UCSD-AML1 (cell line): ENCODE measurements at regions not wholly inside any gene's neighbourhood (a gene's known extent, or its start where the extent isn't known, plus 50 kb on each side); places are given as distances from the start of the nearest gene placed in this dataset.
"Not testable (repeated sequence)": the region's sequence is repeated elsewhere in the genome, so short reads cannot be mapped to it uniquely, and the experiment has no call there.

Experiments used
- DNase-seq: peaks from one replicate; lab custom pipeline; 2025; ENCODE audit not compliant: unreplicated experiment; lab: John Stamatoyannopoulos, UW

DNA sequence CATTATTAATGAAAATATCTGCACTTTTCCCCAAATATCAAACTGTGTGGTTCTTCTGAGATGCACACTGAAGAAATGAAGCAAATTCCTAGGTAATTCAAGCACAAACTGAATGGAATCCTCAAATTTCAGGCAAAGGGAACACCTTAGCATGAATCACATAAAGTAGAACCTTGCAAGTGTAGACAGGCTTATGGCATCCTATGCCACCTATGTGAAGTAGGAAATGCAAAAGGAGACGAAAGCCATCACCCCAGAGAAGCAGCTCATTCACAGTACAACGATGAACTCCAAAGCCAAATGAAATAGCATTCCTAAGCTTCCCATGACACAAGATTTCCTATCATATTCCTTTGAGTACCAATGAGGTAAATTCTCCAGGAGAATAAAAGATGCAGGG lies 461.2 kb upstream of the RUNX1 start:
- DNase-seq: no peak

DNA sequence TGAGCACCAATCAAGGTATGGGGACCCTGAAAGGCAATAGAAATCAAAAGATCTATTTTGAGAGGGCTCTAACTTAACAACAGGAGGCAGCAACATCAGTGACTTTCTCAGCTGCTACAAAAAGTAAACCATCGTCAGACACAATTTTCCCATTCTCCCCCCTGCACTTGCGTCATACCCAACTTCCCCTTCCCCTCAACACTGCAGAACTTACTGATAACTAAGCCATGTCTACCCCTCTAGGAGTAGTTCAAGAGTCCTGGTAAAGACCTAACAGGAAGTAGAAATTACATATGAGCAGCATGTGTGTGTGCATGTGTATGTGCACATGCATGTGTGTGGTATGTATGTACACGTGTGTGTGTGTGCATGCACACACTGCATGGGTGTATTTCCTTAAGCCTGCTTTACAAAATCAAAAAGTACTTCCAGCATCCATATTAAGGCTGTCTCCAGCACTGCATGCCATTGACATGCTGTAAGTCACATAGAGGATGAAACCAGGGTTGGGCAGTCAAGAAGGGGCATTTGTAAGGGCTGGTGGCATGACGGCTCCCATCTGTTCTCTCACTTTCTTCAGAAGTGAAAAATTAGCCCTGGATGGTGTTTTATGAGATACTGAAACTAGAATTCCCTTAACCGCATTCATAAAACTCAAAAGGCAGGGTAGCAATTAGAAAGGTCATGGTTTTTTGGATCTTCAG lies 460.1 kb upstream of the RUNX1 start:
- peak; percentile 19 for DNase-seq

DNA sequence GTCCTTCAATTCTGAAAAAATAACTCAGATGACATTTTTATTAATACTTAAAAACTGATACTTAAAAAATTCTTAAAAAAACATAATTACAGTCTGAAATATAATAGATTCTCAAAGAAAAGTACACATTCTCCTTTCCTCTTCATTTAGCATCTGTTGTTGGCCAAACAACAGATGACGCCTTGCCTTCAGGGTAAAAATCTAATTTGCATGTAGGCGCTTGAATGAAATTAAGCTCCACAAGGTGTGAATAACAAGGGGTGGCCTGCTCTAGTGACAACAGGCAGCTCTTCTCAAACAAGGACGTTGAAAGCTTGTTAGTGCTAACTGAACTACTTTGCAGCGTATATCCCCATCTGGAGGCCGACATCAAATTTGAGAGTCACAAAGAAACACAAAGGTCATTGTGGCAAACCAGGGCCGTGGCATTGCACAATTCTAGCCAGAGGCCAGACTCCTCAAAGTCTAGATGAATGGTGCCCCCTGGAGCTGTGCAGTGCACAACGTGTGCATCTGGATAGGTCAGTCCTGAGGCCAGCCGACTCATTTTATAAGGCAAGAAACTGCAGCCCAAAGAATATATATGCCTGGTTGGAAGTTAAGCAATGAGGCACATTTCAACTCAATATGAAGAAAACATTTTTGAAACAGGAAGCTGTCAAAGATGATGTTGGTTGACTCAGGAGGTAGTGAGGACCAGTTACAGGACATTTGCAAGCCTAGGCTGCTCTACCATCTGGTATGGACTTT lies 459.2 kb upstream of the RUNX1 start:
- peak; percentile 69 for DNase-seq

DNA sequence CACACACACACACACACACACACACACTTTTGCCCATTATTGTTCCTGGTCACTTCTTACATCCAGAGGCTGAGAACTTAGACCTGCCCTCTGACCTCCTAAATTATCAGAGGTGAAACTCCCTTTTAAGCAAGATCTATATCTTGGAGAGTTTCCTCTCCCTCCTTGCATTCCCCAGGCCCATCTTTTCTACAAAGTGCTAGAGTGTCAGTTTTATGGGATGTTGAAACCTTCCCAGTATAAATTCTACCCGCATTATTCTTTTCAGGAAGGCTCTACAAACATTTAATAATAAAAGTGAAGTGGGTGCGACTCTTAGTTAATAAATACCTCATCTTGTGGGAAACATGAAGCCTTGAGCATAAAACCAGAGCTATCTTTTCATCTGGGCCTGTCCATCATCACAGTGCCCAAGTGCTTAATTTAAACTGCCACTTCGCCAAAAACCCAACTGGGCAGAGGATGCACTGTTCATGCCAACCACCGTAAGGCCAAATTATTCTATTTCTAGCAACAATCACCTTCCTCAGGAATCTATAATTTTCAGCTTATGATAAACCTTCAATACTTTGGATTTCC lies 458.2 kb upstream of the RUNX1 start:
- no peak for DNase-seq

DNA sequence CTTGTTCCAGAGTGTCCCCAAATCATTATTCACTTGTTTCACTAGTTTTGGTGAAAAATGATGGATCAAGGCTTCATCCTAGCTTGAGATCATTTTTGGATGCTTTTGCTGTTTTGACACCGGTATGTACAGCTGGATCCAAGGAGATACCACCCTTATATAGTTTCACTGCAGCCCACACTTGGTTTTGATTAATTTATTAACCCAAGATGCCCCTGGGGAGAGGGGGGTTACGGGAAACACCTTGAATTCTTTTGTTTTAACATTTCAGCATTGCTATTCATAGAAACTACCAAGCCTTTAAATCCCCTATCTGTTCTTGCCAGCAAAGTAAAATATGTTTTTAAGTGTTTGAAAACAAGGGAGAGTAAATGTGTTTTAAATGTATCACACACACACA lies 457.7 kb upstream of the RUNX1 start:
- no peak for DNase-seq

DNA sequence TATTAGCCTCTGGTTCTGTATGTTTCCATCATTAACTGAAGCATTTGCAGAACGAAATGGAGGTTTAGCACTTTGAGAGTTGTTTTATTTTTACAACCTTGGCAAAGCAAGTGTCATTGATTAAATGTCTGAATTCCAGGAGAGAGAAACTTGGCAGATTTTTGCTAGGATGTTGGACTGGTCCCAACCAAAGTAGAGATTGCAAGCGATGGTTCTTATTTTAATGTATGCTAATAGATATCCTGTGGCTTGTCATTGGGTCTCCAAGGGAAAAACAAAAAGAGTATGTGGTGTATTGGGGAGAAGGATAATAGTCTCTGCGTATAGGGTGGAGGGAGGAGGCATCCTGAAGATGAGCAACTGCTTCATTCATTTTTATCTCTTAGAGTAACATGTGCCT lies 457.2 kb upstream of the RUNX1 start:
- DNase-seq: no peak

DNA sequence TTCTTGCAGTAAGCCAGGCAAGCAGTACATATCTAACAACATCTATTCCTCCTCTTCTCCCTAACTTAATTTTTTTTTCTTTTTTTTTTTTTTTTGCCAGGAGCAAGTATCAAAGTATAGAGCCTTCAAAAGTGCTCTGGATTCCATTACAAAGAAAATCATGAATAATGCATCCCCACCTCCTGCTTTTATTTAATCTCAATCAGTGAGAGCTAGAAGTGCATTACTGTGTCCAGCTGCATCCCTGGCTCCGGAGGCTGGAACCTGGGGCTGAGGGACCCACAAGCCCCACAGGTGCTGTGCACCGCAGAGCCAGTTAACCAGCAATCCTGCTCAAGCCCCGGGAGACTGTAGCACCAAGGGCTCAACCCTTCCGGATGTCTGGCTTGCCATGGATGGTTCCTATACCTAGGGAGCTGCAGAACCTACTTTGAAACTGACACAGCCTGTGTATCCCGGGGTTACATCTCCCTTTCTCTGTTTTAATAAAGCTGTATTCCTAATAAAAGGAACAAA lies 455.9 kb upstream of the RUNX1 start:
- no peak for DNase-seq

DNA sequence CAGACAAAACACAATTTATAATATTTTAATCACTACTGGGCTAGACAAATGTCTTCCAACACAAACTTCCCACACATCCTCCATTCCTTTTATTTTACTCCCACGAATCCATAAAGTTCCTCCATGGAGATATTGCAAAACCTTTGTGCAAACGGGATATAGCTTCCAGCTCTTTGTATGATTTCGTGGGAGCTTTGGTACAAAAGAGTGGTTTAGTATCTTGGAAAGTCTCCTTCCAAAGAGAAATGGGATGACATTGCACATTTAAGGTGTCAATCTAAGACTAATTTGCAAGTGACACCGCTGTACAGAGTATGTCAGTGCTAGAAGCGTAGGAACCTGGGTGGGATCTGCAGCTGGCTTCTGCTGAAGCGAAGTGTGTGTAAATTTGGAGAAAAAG lies 455.2 kb upstream of the RUNX1 start:
- no peak for DNase-seq

DNA sequence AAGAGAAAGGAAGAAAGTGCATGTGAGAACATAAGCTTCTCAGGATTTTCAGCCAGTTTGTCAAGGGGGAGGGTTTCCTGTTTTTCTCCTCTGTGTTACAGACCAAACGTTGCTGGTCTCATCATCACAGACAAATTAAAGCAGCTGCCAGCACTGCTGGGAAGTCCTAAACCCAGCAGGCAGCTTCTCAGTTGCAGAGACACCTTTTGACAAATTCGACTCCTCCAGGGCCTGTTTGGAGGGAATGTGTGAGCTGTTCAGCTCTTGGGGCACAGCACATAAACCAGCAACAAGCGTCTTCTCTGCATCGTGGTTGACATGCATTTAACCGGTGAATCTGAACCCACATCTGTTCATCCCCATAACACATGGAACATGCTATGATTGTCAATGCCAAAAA lies 454.6 kb upstream of the RUNX1 start:
- DNase-seq: no peak

DNA sequence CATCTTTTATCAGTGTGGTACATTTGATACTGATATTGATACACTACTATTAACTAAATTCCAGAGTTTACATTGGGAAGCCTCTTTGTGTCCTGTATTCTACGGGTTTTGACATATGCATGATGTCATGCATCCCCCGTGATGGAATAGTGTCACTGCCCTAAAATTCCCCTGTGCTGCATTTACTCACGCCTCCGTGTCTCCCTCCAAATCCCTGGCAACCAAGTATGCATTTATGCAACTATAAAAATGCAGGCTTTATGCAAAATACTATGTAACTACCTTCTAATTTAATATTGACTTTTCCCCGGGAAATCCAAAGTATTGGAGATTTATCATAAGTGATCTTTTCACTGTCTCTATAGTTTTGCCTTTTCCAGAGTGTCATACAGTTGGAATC lies 453.7 kb upstream of the RUNX1 start:
- DNase-seq: no peak

DNA sequence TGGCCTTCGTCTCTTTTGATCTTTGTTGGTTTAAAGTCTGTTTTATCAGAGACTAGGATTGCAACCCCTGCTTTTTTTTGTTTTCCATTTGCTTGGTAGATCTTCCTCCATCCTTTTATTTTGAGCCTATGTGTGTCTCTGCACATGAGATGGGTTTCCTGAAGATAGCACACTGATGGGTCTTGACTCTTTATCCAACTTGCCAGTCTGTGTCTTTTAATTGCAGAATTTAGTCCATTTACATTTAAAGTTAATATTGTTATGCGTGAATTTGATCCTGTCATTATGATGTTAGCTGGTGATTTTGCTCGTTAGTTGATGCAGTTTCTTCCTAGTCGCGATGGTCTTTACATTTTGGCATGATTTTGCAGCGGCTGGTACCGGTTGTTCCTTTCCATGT lies 448.4 kb upstream of the RUNX1 start:
- not testable (repeated sequence) for DNase-seq

DNA sequence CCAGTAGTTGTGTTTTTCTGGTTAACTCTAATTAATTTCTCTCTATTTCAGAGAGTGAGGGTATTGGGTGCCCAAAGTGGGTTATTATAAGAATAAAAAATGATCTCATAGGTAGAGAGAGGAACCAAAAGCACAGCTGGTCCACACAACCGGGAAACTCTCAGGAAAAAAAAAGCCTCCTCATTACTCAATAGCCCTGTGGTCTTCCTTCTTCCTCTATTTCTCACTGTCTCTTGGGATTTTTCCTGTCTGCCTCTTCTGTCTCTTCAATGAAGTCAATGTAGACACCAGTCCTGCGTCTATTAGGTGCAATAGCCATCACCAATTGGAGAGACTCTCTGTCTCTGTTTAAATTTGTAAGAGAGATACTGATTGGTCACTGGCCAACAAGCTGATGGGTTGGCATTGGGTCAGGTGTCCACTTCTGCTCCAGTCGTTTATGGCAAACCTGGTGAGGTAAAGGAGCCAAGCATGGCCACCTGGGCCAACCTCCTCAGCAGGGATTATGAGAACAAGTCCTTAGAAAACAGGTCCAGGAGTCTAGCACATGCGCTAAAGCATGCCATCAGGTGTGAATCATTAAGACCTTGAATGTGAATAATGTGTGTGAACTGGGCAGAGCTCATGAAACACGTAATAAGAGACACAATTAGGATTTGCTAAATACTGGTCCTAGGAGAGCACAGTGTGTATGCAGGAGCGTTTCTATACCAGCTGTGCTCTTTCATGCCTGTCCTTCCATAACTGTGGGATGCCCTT lies 443.0 kb upstream of the RUNX1 start:
- DNase-seq: no peak

DNA sequence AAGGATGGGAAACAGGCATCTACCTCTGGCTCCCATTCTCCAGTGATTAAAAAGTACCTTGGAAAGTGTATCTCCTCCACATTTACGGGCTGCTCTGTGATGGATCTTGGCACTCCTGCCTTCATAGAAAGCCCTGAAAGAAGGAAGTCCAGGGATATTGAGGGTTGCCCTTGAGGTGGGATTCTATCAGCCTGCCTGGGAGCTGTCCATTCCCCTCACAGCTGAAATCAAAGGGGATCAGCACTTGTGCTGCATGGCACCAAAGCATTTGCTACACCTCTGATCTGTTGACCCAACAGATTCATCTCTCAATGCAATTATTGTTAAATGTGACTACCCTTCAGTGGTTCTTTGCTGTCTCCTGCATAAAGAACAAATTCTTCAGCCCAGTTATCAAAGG lies 442.0 kb upstream of the RUNX1 start:
- no peak for DNase-seq

DNA sequence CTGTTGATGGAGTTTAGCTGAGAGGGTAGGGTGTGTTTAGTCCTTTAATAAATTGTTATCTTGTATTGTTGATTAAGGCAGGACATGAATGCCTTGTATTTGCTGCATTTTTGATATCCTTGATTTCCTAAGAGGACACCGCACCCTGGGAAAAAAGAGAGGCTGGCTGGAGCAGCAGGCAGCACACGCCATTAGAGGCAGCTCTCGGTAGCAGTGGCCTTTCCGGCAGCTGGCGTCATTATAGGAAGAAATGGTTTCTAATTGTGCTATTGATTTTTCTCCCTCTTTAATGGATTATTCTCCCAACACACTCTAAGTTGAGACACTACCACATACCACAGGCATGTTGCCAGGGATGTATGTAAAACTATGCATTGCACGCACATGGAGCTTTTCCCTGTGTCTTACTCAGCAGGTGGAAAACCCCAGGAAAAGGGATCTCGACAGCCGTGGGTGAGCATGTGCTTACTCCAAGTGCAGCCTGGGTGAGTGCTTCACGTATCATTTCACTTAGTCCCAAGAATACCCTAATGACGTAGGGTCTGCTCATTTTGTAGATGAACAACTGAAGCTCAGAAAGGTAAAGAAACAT lies 440.4 kb upstream of the RUNX1 start:
- DNase-seq: no peak

DNA sequence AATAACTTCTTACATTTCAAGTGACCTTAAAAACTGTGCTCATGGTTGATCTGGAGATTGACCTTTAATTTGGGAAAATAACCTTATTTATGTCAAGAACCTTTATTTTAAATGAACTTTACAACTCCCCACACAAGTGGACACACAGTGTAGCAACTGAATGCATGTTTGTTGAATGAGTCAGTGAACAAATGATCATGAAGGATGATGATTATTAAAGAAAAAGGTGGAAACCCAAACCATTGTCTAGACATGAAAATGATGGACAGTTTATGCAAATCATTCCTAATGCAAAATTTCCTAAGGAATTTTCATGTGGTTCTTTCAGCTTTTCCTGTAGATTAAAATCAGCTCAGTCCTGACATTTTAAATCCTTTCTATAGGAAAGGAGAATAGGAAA lies 439.8 kb upstream of the RUNX1 start:
- no peak for DNase-seq

DNA sequence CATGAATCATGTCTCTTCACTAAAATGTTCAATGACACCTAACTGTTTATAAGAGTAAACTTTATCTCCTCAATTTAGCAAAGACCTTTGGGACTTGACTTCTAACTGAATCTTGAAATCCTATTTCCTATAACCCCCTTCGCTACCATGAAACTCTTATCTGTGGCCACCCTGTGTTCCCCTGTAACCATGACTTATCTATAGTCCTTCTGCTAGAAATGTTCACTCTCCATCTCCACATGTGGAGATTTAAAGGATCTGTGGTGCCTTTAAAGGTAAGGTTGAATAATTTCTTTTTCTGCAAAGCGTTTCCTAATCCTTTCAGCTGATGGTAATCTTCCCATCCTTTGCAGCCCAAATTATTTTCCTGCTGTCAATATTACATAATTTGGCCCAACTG lies 436.3 kb upstream of the RUNX1 start:
- no peak for DNase-seq

DNA sequence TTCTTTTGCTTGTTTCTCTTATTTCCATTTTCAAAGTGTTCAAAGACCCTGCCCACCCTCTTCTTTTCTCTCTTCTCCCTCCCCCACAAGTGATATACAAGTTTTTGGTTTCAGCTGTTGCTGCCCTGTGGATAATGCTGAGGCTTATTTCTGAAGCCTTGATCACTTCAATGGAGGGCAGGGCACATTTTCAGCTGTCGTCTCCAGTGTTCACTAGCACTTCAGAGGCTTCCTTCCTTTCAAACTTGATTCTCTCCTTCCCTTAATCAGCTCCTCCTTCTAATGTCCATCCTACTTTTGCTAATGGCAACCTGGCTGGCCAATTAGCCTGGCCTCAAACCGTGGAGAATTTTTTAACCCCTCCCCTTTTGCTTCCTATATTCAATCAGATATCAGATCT lies 435.7 kb upstream of the RUNX1 start:
- no peak for DNase-seq

DNA sequence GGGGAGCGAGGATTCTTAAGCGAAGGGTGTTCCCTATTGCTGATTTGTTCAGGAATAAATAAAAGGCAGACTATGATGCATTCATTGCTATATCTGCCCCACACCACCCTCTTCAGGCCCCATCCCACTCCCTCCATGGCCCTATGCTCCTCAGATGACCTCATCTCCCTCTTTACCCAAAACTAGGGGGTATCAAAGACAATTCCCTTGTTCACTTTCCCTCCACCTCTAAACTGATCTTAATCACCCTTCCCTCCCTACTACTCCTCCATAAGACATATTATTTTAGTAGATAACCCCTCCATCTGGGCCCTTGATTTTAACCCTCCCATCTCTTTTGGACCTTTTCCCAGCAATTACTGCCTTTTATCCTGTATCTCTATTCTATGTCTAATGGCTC lies 434.9 kb upstream of the RUNX1 start:
- no peak for DNase-seq

DNA sequence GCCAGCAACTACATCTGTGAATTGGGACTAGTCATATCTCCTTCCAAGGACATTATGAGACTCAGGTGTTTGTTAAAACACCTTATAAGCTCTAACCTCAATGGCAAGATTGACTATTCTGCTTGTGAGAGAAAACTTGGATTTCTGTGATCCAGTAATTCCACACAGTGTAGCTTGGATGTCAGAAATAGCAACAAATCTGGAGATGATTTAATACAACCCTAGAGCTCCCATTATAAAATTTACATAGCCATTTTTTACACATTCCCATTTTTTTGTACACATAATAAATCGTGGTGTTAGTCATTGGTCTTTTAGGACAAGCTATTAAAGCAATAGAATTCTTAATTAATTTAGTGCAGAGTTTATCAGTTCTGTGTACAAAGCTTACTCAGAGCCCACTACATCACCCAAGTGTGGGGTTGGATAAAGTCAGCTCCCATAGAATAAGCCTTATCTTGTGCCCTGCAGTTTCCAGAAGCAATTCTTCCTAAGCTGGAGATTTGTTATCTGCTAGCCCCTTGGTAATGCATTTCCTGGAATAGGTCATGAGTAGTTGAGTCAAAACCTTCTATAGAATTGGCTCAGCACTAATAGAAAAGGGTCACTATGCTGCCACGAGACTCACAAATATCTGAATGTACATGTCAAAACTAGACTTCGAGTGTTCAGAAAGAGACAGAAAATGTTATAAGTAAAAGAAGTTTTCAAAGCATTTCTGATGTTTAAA lies 434.0 kb upstream of the RUNX1 start:
- DNase-seq: no peak

DNA sequence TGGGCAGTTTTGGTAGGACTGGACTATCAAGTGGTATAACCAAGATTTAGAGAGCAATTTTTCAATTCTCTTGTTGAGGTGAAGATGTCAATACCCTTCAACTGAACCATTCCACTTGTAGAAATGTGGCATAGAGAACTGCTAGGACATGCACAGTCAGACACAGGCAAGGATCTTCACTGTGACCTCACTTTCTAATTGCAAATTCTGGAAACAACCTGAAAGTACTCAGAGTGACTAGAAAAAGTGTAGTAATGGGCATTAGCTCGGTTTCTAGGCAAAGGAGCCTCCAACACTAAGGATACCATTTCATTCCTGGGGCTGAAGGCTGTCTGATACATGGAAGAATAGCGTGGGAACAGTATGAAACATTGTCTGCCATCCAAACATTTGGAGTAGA lies 433.0 kb upstream of the RUNX1 start:
- DNase-seq: no peak

DNA sequence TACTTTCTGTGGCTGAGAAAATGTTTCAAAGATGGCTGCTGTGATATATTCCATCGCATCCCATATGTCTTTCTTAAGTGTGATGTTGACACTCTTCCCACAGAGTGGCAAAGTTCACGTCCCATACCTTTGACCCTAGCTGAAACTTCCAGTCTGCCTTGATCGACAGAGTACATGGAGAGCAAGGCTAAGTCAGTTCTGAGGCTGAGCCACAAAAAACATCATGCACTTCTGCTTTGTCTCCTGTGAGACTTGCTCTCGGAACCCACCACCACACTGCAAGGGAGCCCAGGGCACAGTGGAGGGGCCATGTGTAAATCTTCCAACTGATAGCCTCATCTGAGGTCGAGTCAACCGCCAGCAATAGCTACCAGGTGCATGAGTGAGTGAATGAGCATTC lies 431.9 kb upstream of the RUNX1 start:
- no peak for DNase-seq
